Naive B cell (primary cell): ENCODE measurements at regions not wholly inside any gene's neighbourhood (a gene's known extent, or its start where the extent isn't known, plus 50 kb on each side); places are given as distances from the start of the nearest gene placed in this dataset.
A peak's percentile ranks its signal among the peaks of the same experiment; 100 is the strongest.
"Not testable (repeated sequence)": the region's sequence is repeated elsewhere in the genome, so short reads cannot be mapped to it uniquely, and the experiment has no call there.

ENCODE experiments used
- ATAC-seq, 2 donors: fragments of 150-1000 bp; cut with Tn5 transposase; 2 replicates each; pipeline ENCODE4 v1.10.0; 2021; ENCODE audit warnings: low read depth in 2 of 2, mild to moderate bottlenecking in 2 of 2, moderate library complexity in 2 of 2
- DNase-seq: peaks from one replicate; pipeline ENCODE4 v3.0.0; 2022
- H3K27ac Mint-ChIP-seq, 6 donors: one replicate each; pipeline ENCODE4 v1.8.0; 2020 to 2022; ENCODE audit warnings: mild to moderate bottlenecking in 6 of 6, mixed read lengths in 6 of 6, moderate library complexity in 5 of 6, inconsistent platforms in 2 of 6
- H3K27me3 Mint-ChIP-seq, 3 donors: one replicate each; pipeline ENCODE4 v1.8.0; 2021 to 2022; ENCODE audit warnings: mixed read lengths in 3 of 3, mild to moderate bottlenecking in 1 of 3
- H3K36me3 Mint-ChIP-seq, 2 donors: one replicate each; pipeline ENCODE4 v1.8.0; 2020 to 2022; ENCODE audit warnings: mixed read lengths in 2 of 2, inconsistent platforms in 1 of 2, mild to moderate bottlenecking in 1 of 2
- H3K4me1 Mint-ChIP-seq, 3 donors: one replicate each; pipeline ENCODE4 v1.8.0; 2020 to 2022; ENCODE audit warnings: mixed read lengths in 3 of 3, inconsistent platforms in 1 of 3, mild to moderate bottlenecking in 1 of 3, moderate library complexity in 1 of 3
- H3K4me3 Mint-ChIP-seq, 8 donors: one replicate each; pipeline ENCODE4 v1.8.0; 2020 to 2022; ENCODE audit warnings: mild to moderate bottlenecking in 8 of 8, mixed read lengths in 8 of 8, moderate library complexity in 8 of 8, inconsistent platforms in 2 of 8
- H3K9me3 Mint-ChIP-seq, 7 donors: one replicate each; pipeline ENCODE4 v1.8.0; 2020 to 2022; ENCODE audit warnings: mixed read lengths in 7 of 7, mild to moderate bottlenecking in 5 of 7, inconsistent platforms in 2 of 7, moderate library complexity in 1 of 7

- Mint-ChIP-seq H3K4me3 (peak overlapping the region; percentile 79 to 99 (median 92)), H3K9me3 (peaks cover 0 to 9% (median 2%) of the 10 kb centered on the region in 7 donors), H3K27me3 (peaks cover 0 to 23% (median 19%) of the 10 kb centered on the region in 3 donors), H3K27ac (peak overlapping the region in 5 of 6 donors; percentile 94 to 99 (median 97)), H3K36me3 (no peaks in the 10 kb centered on the region), H3K4me1 (peaks cover 29 to 37% (median 32%) of the 10 kb centered on the region in 3 donors)
- ATAC-seq: peak; percentile 47
- DNase-seq: peak; percentile 65
These were observed 158.4 kb downstream of the OR2B2 start for GRCh38 chr6:27753668-27754407.

- Mint-ChIP-seq H3K27ac (peak overlapping the region; percentile 98 to 100 (median 99)), H3K4me1 (peaks cover 24 to 31% (median 27%) of the 10 kb centered on the region in 3 donors)
- ATAC-seq: peak; percentile 47 to 48
These were observed 159.9 kb downstream of the OR2B2 start for GRCh38 chr6:27752038-27752885.

GRCh38 chr6:27748661-27749060 lies 163.5 kb downstream of the OR2B2 start:
- peak overlapping the region in 1 of 8 donors; percentile 51 for H3K4me3 Mint-ChIP-seq
- peaks cover 0 to 5% (median 2%) of the 10 kb centered on the region in 7 donors for H3K9me3 Mint-ChIP-seq
- ATAC-seq (no peak), DNase-seq (no peak)
- H3K27me3 Mint-ChIP-seq: peaks cover 16 to 26% (median 23%) of the 10 kb centered on the region in 3 donors
- H3K36me3 Mint-ChIP-seq: no peaks in the 10 kb centered on the region
- H3K27ac Mint-ChIP-seq: no peak overlapping the region
- H3K4me1 Mint-ChIP-seq: peaks cover 12 to 14% (median 13%) of the 10 kb centered on the region in 3 donors

More at GRCh38 chr6:27752038-27752885, 159.9 kb downstream of the OR2B2 start:
- H3K27me3 Mint-ChIP-seq: peaks cover 0 to 14% (median 12%) of the 10 kb centered on the region in 3 donors
- peak; percentile 72 for DNase-seq
- H3K9me3 Mint-ChIP-seq: peaks cover 0 to 9% (median 2%) of the 10 kb centered on the region in 7 donors
- peak overlapping the region; percentile 86 to 100 (median 96) for H3K4me3 Mint-ChIP-seq
- no peaks in the 10 kb centered on the region for H3K36me3 Mint-ChIP-seq

DNA sequence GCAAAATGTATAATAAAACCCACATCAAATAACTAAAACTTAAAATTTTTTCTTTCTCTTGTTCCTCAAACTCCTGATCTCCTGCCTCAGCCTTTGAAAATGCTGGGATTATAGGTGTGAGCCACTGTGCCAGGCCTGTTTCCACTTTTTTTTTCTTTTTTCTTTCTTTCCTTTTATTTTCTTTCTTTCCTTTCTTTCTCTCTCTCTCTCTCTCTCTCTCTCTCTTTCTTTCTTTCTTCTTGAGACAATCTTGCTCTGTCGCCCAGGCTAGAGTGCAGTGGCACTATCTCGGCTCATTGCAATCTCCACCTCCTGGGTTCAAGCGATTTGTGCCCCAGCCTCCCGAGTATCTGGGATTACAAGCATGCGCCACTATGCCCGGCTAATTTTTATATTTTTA lies 164.6 kb downstream of the OR2B2 start:
- peaks cover 5 to 10% (median 5%) of the 10 kb centered on the region in 3 donors for H3K4me1 Mint-ChIP-seq
- peaks cover 0 to 2% (median 0%) of the 10 kb centered on the region in 7 donors for H3K9me3 Mint-ChIP-seq
- ATAC-seq (no peak), DNase-seq (no peak)
- H3K4me3 Mint-ChIP-seq: no peak overlapping the region
- no peaks in the 10 kb centered on the region for H3K36me3 Mint-ChIP-seq
- H3K27ac Mint-ChIP-seq: peak overlapping the region in 1 of 6 donors; percentile 18
- H3K27me3 Mint-ChIP-seq: peaks cover 26 to 36% (median 28%) of the 10 kb centered on the region in 3 donors

DNA sequence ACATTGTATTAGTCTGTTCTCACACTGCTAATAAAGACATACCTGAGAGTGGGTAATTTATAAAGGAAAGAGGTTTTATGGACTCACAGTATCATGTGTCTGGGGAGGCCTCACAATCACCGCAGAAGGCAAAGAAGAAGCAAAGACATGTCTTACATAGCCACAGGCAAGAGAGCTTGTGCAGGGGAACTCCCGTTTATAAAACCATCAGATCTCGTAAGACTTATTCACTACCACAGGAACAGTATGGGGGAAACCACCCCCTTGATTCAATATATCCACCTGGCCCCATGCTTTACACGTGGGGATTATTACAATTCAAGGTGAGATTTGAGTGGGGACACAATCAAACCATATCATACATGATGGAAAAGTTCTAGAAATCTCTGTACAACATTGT lies 165.3 kb downstream of the OR2B2 start:
- not testable (repeated sequence) for H3K4me3 Mint-ChIP-seq, H3K27ac Mint-ChIP-seq, DNase-seq, H3K9me3 Mint-ChIP-seq, ATAC-seq, H3K36me3 Mint-ChIP-seq, H3K4me1 Mint-ChIP-seq
- peaks cover 28 to 36% (median 28%) of the 10 kb centered on the region in 3 donors for H3K27me3 Mint-ChIP-seq

GRCh38 chr6:27743787-27744186 lies 168.4 kb downstream of the OR2B2 start:
- no peak overlapping the region for H3K27ac Mint-ChIP-seq
- no peak for DNase-seq

DNA sequence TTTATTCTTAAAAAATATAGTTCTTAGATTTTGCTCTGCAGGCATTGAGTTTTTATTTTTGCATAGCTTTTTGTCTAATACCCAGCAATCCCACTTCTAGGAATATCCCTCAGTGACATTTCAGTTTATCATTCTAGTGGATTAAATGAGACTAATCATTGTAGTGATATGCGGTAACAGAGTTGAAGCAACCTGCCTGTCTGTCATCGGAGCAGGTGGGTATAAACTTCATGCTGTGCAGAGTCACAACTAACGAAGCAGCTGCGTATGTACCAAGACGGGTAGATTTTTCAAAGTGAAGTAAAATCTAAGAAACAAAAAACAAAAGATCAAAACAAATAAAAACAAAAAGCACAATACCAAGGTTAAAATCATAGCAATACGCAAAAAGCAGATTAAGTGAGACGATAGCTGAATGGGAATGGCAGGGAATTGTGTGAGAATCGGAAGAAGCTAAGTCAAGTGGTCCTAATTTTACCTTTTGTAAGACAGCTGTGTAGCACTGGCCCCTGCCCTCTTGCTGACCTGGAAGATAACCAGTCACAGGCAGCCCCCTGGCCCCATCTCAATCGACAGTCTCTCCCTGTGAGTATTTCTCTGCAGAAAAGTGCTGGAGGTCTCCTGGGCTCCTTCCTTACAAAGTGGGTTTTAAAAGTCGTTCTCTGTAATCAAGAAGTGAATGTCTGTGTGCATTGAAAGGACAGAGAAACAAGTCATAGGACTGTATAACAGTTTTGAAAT lies 169.2 kb downstream of the OR2B2 start:
- Mint-ChIP-seq H3K9me3 (peaks cover 0 to 1% (median 0%) of the 10 kb centered on the region in 7 donors), H3K36me3 (no peaks in the 10 kb centered on the region), H3K27me3 (peaks cover 28 to 49% (median 45%) of the 10 kb centered on the region in 3 donors), H3K27ac (no peak overlapping the region), H3K4me1 (peaks cover 3 to 9% (median 5%) of the 10 kb centered on the region in 3 donors), H3K4me3 (no peak overlapping the region)
- DNase-seq: no peak
- ATAC-seq: no peak

More at GRCh38 chr6:27743787-27744186, 168.4 kb downstream of the OR2B2 start:
- peaks cover 28 to 46% (median 37%) of the 10 kb centered on the region in 3 donors for H3K27me3 Mint-ChIP-seq
- no peak overlapping the region for H3K4me3 Mint-ChIP-seq
- peaks cover 0 to 1% (median 0%) of the 10 kb centered on the region in 7 donors for H3K9me3 Mint-ChIP-seq
- ATAC-seq: no peak
- H3K4me1 Mint-ChIP-seq: peaks cover 0 to 4% (median 3%) of the 10 kb centered on the region in 3 donors
- no peaks in the 10 kb centered on the region for H3K36me3 Mint-ChIP-seq

GRCh38 chr6:27739902-27740301 lies 172.3 kb downstream of the OR2B2 start:
- H3K9me3 Mint-ChIP-seq, ATAC-seq, DNase-seq, H3K27ac Mint-ChIP-seq, H3K36me3 Mint-ChIP-seq: not testable (repeated sequence)
- Mint-ChIP-seq H3K4me1 (peaks cover 8 to 15% (median 10%) of the 10 kb centered on the region in 3 donors), H3K27me3 (peaks cover 36 to 64% (median 58%) of the 10 kb centered on the region in 3 donors), H3K4me3 (peak overlapping the region in 1 of 8 donors; percentile 71)

- H3K36me3 Mint-ChIP-seq: peaks cover 7% of the 10 kb centered on the region in 2 donors
- peak overlapping the region in 2 of 8 donors; percentile 74 to 92 for H3K4me3 Mint-ChIP-seq
- ATAC-seq (no peak), DNase-seq (no peak)
- H3K27ac Mint-ChIP-seq: peak overlapping the region in 1 of 6 donors; percentile 32
- peaks cover 20 to 45% (median 44%) of the 10 kb centered on the region in 3 donors for H3K27me3 Mint-ChIP-seq
- H3K9me3 Mint-ChIP-seq: peaks cover 0 to 10% (median 2%) of the 10 kb centered on the region in 7 donors
- peaks cover 8 to 13% (median 10%) of the 10 kb centered on the region in 3 donors for H3K4me1 Mint-ChIP-seq
These were observed 175.5 kb downstream of the OR2B2 start for GRCh38 chr6:27736686-27737085.

DNA sequence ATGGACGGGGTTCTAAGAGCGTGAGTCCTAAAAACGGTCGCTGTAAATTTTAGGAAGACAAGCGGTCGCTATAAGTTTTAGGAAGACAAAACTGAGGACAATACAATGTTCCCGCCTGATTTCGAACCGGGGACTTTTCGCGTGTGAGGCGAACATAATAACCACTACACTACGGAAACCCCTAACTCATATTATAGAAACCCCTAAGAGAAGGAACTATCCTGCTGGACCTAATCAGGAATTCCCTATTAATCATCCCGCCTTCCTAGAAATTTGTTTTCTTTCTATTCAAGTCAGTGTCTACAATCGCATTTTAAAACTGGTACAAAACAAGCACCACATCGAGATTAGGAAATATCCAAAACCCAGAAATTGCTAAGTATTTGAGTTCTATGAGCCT lies 183.8 kb downstream of the OR2B2 start:
- H3K27ac Mint-ChIP-seq: peak overlapping the region in 1 of 6 donors; percentile 27
- ATAC-seq (no peak), DNase-seq (no peak)
- no peak overlapping the region for H3K4me3 Mint-ChIP-seq
- no peaks in the 10 kb centered on the region for H3K36me3 Mint-ChIP-seq
- peaks cover 0 to 5% (median 0%) of the 10 kb centered on the region in 7 donors for H3K9me3 Mint-ChIP-seq
- H3K27me3 Mint-ChIP-seq: peaks cover 30 to 60% (median 44%) of the 10 kb centered on the region in 3 donors
- no peaks in the 10 kb centered on the region for H3K4me1 Mint-ChIP-seq

- ATAC-seq (no peak), DNase-seq (no peak)
- Mint-ChIP-seq H3K4me1 (no peaks in the 10 kb centered on the region), H3K27ac (no peak overlapping the region), H3K4me3 (no peak overlapping the region), H3K9me3 (peaks cover 0 to 5% (median 0%) of the 10 kb centered on the region in 7 donors), H3K36me3 (no peaks in the 10 kb centered on the region), H3K27me3 (peaks cover 40 to 67% (median 56%) of the 10 kb centered on the region in 3 donors)
These were observed 185.6 kb downstream of the OR2B2 start for GRCh38 chr6:27726619-27727023.

GRCh38 chr6:27720607-27721580 lies 191.3 kb downstream of the OR2B2 start:
- H3K27me3 Mint-ChIP-seq: peaks cover 29 to 46% (median 38%) of the 10 kb centered on the region in 3 donors
- ATAC-seq (no peak), DNase-seq (no peak)
- no peaks in the 10 kb centered on the region for H3K4me1 Mint-ChIP-seq
- no peaks in the 10 kb centered on the region for H3K9me3 Mint-ChIP-seq
- no peaks in the 10 kb centered on the region for H3K36me3 Mint-ChIP-seq
- no peak overlapping the region for H3K4me3 Mint-ChIP-seq
- no peak overlapping the region for H3K27ac Mint-ChIP-seq
